Epithelial cell of esophagus (primary cell): ENCODE measurements at regions not wholly inside any gene's neighbourhood (a gene's known extent, or its start where the extent isn't known, plus 50 kb on each side); places are given as distances from the start of the nearest gene placed in this dataset.
A peak's percentile ranks its signal among the peaks of the same experiment; 100 is the strongest.
"Not testable (repeated sequence)": the region's sequence is repeated elsewhere in the genome, so short reads cannot be mapped to it uniquely, and the experiment has no call there.

Experiments
- DNase-seq: peaks from one replicate; pipeline ENCODE4 v3.0.0; 2010; ENCODE audit warnings: low read depth
- H3K4me3 ChIP-seq: 2 replicates; pipeline ENCODE4 v1.5.1; 2011; ENCODE audit warnings: mild to moderate bottlenecking, low read length, control low read depth
- CTCF ChIP-seq: IDR thresholded peaks from 2 replicates; pipeline ENCODE4 v1.5.1; 2011; ENCODE audit warnings: low read depth, mild to moderate bottlenecking, low read length, control low read depth, inconsistent platforms; ENCODE audit not compliant: insufficient read depth; ENCODE audit errors: missing control alignments

DNA sequence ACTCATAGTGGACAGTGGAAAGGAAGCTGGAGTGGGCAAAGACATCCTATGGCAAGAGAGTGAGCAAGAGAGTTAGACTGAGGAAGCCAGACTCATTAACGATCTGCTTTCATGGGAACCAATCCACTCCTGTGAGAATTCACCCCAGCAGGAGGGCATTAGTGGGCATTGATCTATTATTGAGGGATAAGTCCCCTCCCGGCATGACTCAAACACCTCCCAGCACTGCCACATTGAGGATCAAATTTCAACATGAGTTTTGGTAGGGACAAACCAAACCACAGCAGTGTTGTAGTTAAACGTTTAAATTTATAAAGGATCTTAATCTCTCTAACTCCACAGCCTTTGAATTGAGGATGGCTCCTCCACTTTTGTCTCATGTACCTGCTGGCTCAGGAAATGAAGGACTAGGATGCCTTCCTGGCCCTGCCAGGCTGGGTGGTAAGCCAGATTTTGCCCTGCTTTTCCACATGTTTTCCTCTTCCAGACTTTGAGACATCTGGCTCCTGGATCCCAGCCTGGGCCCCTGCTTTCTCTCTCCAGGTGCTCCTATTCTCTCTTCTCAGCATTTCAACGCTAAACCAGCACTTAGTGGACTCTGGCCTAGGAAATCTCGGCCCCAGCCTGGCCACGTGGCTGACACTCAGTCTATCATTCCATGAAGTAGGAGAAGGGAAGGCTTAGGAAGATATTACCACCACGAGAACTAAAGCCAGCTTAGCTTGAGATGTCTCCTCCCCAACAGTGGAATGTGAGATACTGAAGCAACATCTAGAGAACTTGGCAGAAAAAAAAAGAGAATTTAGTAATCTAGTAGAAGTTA lies 96.5 kb upstream of the PIP4K2A start:
- DNase-seq = no peak
- TF ChIP-seq CTCF = no peak

GRCh38 chr10:22807238-22807637 lies 92.9 kb upstream of the PIP4K2A start:
- DNase-seq = no peak
- TF ChIP-seq CTCF = no peak

More for the DNA sequence above, 96.5 kb upstream of the PIP4K2A start:
- H3K4me3 ChIP-seq = no peak overlapping the region

DNA sequence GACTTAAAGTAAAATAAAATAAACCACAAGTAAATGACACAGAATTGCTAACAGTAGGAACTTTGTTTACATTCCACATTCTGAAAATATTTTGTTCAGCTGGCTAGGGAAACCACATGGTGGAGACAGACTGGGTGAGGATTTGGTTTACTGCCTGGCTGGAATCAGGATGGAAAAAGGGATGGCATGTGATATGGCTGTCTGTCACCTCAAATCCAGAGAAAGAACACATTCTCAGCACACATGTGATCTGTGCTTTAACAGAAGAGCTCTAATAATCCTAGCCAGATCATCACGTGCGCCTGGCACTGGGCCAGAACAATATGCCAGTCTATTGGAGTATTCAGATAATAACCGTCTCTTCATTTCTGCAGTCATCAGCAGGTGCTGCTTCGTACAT lies 90.9 kb upstream of the PIP4K2A start:
- no peak for DNase-seq
- H3K4me3 ChIP-seq = no peak overlapping the region
- TF ChIP-seq CTCF = no peak

More at GRCh38 chr10:22807238-22807637, 92.9 kb upstream of the PIP4K2A start:
- no peak overlapping the region for H3K4me3 ChIP-seq

DNA sequence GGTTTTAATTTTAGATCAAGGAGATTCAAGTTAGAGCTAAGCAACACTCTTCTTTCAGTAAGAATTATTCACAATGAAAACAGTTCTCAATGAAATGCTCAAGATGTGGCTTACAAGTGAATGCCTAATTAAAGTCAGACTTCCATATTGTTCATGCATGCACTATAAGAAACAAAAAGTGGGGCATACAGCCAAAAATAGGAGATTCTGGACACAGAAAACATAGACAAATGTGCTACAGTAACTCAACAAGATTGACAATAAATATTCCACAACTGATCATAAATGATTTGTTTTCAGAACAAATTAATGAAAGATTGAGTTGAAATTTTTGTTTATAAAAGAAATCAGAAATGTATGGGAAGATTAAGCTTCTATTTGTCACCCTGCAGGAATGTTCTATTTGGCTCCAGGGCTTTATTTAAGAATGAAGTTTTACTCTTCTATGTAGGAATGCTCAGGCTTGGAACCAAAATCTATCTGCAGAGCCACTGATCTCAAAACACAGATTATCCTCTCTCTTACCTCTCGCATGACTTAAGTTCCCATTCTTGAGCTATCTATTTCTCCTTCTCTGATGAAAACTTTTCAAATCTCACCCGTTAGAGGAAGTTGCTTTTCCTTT lies 89.0 kb upstream of the PIP4K2A start:
- no peak for TF ChIP-seq CTCF
- H3K4me3 ChIP-seq = no peak overlapping the region
- DNase-seq = peak; percentile 32

- H3K4me3 ChIP-seq = no peak overlapping the region
- TF ChIP-seq CTCF = no peak
- no peak for DNase-seq
Observed at GRCh38 chr10:22801785-22802184, 87.4 kb upstream of the PIP4K2A start.

DNA sequence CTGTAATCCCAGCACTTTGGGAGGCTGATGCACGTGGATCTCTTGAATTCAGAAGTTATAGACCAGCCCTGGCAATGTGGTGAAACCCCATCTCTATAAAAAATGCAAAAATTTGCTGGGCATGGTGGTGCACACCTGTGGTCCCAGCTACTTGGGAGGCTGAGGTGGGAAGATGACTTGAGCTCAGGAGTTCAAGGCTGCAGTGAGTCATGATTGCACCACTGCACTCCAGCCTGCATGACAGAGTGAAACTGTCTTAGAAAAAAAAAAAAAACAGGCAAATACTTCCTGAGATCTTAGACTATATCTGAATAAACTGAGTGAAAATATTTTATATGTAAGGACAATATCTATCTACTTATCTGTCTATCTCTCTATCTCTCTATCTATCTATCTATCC lies 83.4 kb upstream of the PIP4K2A start:
- DNase-seq = peak; percentile 5
- not testable (repeated sequence) for H3K4me3 ChIP-seq

DNA sequence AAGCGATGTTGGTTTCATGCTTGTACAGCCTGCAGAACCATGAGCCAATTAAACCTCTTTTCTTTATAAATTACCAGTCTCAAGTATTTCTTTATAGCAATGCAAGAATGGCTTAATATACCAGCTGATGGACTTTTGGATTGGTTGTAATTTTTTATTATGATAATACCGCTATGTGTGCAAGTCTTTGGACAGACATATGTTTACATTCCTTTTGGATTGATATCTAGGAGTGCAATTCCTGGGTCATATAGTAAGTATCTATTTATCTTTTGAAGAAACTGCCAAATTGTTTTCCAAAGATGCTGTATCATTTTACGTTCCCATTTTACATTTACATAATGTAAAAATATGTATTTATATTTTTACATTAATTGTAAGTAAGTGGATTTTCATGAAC lies 81.2 kb upstream of the PIP4K2A start:
- TF ChIP-seq CTCF = no peak
- DNase-seq = no peak
- no peak overlapping the region for H3K4me3 ChIP-seq
